Right atrium auricular region (tissue), 2 donors: ENCODE measurements at regions not wholly inside any gene's neighbourhood (a gene's known extent, or its start where the extent isn't known, plus 50 kb on each side); places are given as distances from the start of the nearest gene placed in this dataset.

Experiments
- DNase-seq: peaks from one replicate; pipeline ENCODE4 v3.0.0-alpha.2; 2019; ENCODE audit warnings: low spot score
- H3K27ac ChIP-seq, 2 donors: fragments of 200-600 bp; sonication (generic); 1 replicate in 1 of 2; 2 replicates in 1 of 2; pipeline ENCODE4 v1.5.1; 2016 to 2019
- H3K27me3 ChIP-seq, 2 donors: fragments of 200-600 bp; sonication (generic); one replicate each; pipeline versions ENCODE4 v1.5.1 to v1.6.0; 2017 to 2019
- H3K36me3 ChIP-seq: fragments of 200-600 bp; sonication (generic); one replicate; pipeline ENCODE4 v1.5.1; 2016
- H3K4me1 ChIP-seq, 2 donors: fragments of 200-600 bp; sonication (generic); one replicate each; pipeline versions ENCODE4 v1.5.1 to v1.6.0; 2017 to 2019
- H3K4me3 ChIP-seq, 2 donors: fragments of 200-600 bp; sonication (generic); 1 replicate in 1 of 2; 2 replicates in 1 of 2; pipeline ENCODE4 v1.5.1; 2017 to 2019; ENCODE audit warnings: mild to moderate bottlenecking in 1 of 2, moderate library complexity in 1 of 2
- H3K9me3 ChIP-seq, 2 donors: fragments of 200-600 bp; sonication (generic); one replicate each; pipeline ENCODE4 v1.5.1; 2019
- CTCF ChIP-seq, 2 donors: fragments of 200-600 bp; sonication (generic); IDR thresholded peaks; one replicate each; pipeline ENCODE4 v1.5.1; 2019; ENCODE audit warnings: antibody characterized with exemption in 2 of 2

GRCh38 chr9:73640971-73641370 is 489.3 kb downstream of the ANXA1 start:
- H3K36me3 ChIP-seq, result no peaks in the 10 kb centered on the region
- no peak for TF ChIP-seq CTCF (IDR thresholded peaks at IDR 0.05)
- H3K27ac ChIP-seq, result no peak overlapping the region
- H3K4me1 ChIP-seq, result no peaks in the 10 kb centered on the region
- H3K27me3 ChIP-seq, result no peaks in the 10 kb centered on the region
- H3K4me3 ChIP-seq, result no peak overlapping the region
- no peak for DNase-seq
- no peaks in the 10 kb centered on the region for H3K9me3 ChIP-seq

GRCh38 chr9:73643379-73644013 is 491.8 kb downstream of the ANXA1 start:
- Histone ChIP-seq H3K36me3 (no peaks in the 10 kb centered on the region), H3K9me3 (no peaks in the 10 kb centered on the region), H3K4me3 (no peak overlapping the region), H3K4me1 (no peaks in the 10 kb centered on the region), H3K27me3 (no peaks in the 10 kb centered on the region), H3K27ac (no peak overlapping the region)
- no peak for DNase-seq
- no peak for TF ChIP-seq CTCF (IDR thresholded peaks at IDR 0.05)

- H3K9me3 ChIP-seq, result no peaks in the 10 kb centered on the region
- no peaks in the 10 kb centered on the region for H3K36me3 ChIP-seq
- H3K4me3 ChIP-seq, result no peak overlapping the region
- no peak for TF ChIP-seq CTCF (IDR thresholded peaks at IDR 0.05)
- DNase-seq, result no peak
- no peak overlapping the region for H3K27ac ChIP-seq
- no peaks in the 10 kb centered on the region for H3K27me3 ChIP-seq
- H3K4me1 ChIP-seq, result no peaks in the 10 kb centered on the region
These were observed 495.9 kb downstream of the ANXA1 start for GRCh38 chr9:73647560-73647959.

DNA sequence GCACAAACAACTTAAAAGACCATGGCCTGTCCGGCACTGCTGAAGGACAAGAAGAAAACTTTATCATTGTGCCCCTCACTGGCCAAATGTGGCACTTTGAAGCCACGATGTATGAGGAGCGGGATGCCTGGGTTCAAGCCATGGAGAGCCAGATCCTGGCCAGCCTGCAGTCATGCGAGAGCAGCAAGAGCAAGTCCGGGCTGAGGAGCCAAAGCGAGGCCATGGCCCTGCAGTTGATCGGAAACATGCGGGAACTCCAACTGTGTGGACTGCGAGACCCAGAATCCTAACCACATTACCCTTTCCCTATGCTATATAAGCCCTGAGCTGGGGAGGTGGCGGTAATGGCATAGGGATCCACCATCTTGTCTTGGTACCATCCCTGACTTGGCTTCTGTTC is 497.9 kb downstream of the ANXA1 start:
- Histone ChIP-seq H3K4me3 (no peak overlapping the region), H3K27me3 (no peaks in the 10 kb centered on the region), H3K36me3 (no peaks in the 10 kb centered on the region), H3K27ac (no peak overlapping the region), H3K9me3 (no peaks in the 10 kb centered on the region), H3K4me1 (no peaks in the 10 kb centered on the region)
- DNase-seq, result no peak
- TF ChIP-seq CTCF (IDR thresholded peaks at IDR 0.05), result no peak

DNA sequence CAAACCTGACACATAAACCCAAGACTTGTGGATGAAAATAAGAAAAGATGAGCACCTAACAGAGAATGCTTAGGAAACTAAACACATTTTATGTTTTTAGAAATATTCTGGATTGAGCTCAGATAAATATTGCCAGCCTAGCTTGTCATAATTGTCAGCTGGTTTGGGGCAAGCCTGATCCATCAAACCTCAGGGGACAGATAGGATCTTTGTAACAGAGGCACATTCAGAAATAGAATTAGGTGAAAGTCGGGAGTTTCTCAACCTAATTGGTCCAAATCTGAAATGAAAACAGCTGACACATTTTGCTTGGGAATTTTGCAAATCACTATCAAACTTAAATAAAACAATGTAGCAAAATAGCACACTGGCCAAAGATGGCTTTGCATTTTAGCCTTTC is 503.7 kb downstream of the ANXA1 start:
- DNase-seq, result no peak
- no peak overlapping the region for H3K27ac ChIP-seq
- no peaks in the 10 kb centered on the region for H3K36me3 ChIP-seq
- no peak for TF ChIP-seq CTCF (IDR thresholded peaks at IDR 0.05)
- no peak overlapping the region for H3K4me3 ChIP-seq
- H3K4me1 ChIP-seq, result no peaks in the 10 kb centered on the region
- H3K9me3 ChIP-seq, result no peaks in the 10 kb centered on the region
- no peaks in the 10 kb centered on the region for H3K27me3 ChIP-seq

DNA sequence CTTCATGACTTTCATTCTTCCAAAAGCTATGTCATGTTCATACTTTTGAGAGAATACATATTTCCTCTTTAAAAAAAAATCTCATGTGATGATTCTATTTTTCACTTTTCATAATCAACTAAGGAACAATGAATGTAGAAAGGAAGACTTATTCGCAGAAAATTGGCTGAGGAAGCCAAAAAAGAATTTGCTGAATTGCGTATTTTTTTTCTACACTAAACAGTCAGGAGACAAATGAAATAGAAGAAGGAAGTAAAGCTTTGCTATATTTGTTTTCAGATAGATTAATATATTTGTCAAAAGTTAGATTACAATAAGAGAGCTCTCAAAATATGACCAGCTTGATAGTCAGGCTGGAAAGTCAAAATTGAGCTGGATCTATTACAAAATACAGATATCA is 504.2 kb downstream of the ANXA1 start:
- H3K27ac ChIP-seq, result no peak overlapping the region

More for the DNA sequence above, 504.2 kb downstream of the ANXA1 start:
- Histone ChIP-seq H3K27me3 (no peaks in the 10 kb centered on the region), H3K4me3 (no peak overlapping the region), H3K4me1 (no peaks in the 10 kb centered on the region), H3K36me3 (no peaks in the 10 kb centered on the region), H3K9me3 (no peaks in the 10 kb centered on the region)
- no peak for DNase-seq
- no peak for TF ChIP-seq CTCF (IDR thresholded peaks at IDR 0.05)
